CD14-positive monocyte (primary cell): ENCODE measurements at regions not wholly inside any gene's neighbourhood (a gene's known extent, or its start where the extent isn't known, plus 50 kb on each side); places are given as distances from the start of the nearest gene placed in this dataset.

Experiments used
- DNase-seq, 3 donors: peaks; one replicate each; pipeline ENCODE4 v3.0.0-alpha.2; 2011 to 2022
- H2AFZ ChIP-seq: 2 replicates; pipeline ENCODE4 v1.6.0; 2012; ENCODE audit warnings: mild to moderate bottlenecking, low read depth, low read length, inconsistent platforms; ENCODE audit not compliant: insufficient read depth, poor library complexity, severe bottlenecking
- H3K27ac ChIP-seq, 2 donors: 1 replicate in 1 of 2; 2 replicates in 1 of 2; pipeline ENCODE4 v1.5.1; 2012 to 2013; ENCODE audit warnings: low read length in 2 of 2, control low read depth in 1 of 2, inconsistent platforms in 1 of 2, low read depth in 1 of 2, mild to moderate bottlenecking in 1 of 2
- H3K27me3 ChIP-seq, 2 donors: one replicate each; pipeline versions ENCODE4 v1.6.0 to v1.6.1; 2011 to 2013; ENCODE audit warnings: low read length in 2 of 2; ENCODE audit not compliant: control insufficient read depth in 2 of 2, insufficient read depth in 2 of 2
- H3K36me3 ChIP-seq, 2 donors: replicated peaks in 1 of 2; 1 replicate in 1 of 2; 2 replicates in 1 of 2; pipeline versions ENCODE4 v1.5.1 to v1.6.1; 2012 to 2013; ENCODE audit warnings: low read length in 2 of 2, control low read depth in 1 of 2, inconsistent platforms in 1 of 2, mild to moderate bottlenecking in 1 of 2; ENCODE audit not compliant: insufficient read depth in 2 of 2, control insufficient read depth in 1 of 2
- H3K4me1 ChIP-seq, 2 donors: 1 replicate in 1 of 2; 2 replicates in 1 of 2; pipeline versions ENCODE4 v1.5.1 to v1.6.1; 2012 to 2013; ENCODE audit warnings: low read length in 2 of 2, control low read depth in 1 of 2, inconsistent platforms in 1 of 2, mild to moderate bottlenecking in 1 of 2, moderate library complexity in 1 of 2; ENCODE audit not compliant: insufficient read depth in 2 of 2, control insufficient read depth in 1 of 2
- H3K4me2 ChIP-seq: replicated peaks from 2 replicates; pipeline ENCODE3; 2012; ENCODE audit warnings: low read length, moderate library complexity, mild to moderate bottlenecking; ENCODE audit not compliant: poor library complexity, severe bottlenecking; ENCODE audit errors: extremely low read depth
- H3K4me3 ChIP-seq, 3 experiments: fragments of 200-600 bp in 1 of 3; sonication (generic) in 1 of 3; replicated peaks in 1 of 3; 1 replicate in 2 of 3; 2 replicates in 1 of 3; pipeline ENCODE4 v1.5.1; 2011 to 2013; ENCODE audit warnings: low read length in 3 of 3, mild to moderate bottlenecking in 3 of 3, control low read depth in 2 of 3, low read depth in 2 of 3, inconsistent platforms in 1 of 3, moderate library complexity in 1 of 3
- H3K79me2 ChIP-seq: 2 replicates; pipeline ENCODE4 v1.6.0; 2012; ENCODE audit warnings: mild to moderate bottlenecking, control low read depth, inconsistent platforms, low read length, moderate library complexity; ENCODE audit not compliant: insufficient read depth
- H3K9ac ChIP-seq: 2 replicates; pipeline ENCODE4 v1.6.0; 2017; ENCODE audit warnings: low read length, mild to moderate bottlenecking; ENCODE audit not compliant: insufficient read depth, poor library complexity, severe bottlenecking
- H3K9me3 ChIP-seq, 2 donors: replicated peaks in 1 of 2; 1 replicate in 1 of 2; 2 replicates in 1 of 2; pipeline versions ENCODE4 v1.5.1 to v1.6.1; 2012 to 2013; ENCODE audit warnings: low read length in 2 of 2, control low read depth in 1 of 2; ENCODE audit not compliant: control insufficient read depth in 1 of 2, insufficient read depth in 1 of 2
- H4K20me1 ChIP-seq: 2 replicates; pipeline ENCODE4 v1.6.0; 2012; ENCODE audit warnings: mild to moderate bottlenecking, low read length, control low read depth, moderate library complexity; ENCODE audit not compliant: insufficient read depth
- H3K27ac Mint-ChIP-seq, 7 donors: one replicate each; pipeline ENCODE4 v1.8.0; 2020; ENCODE audit warnings: mild to moderate bottlenecking in 7 of 7, mixed read lengths in 7 of 7, moderate library complexity in 6 of 7, inconsistent platforms in 2 of 7
- H3K27me3 Mint-ChIP-seq, 3 donors: one replicate each; pipeline ENCODE4 v1.8.0; 2021 to 2022; ENCODE audit warnings: low read depth in 3 of 3, mild to moderate bottlenecking in 3 of 3, mixed read lengths in 3 of 3, moderate library complexity in 3 of 3, inconsistent platforms in 1 of 3
- H3K36me3 Mint-ChIP-seq, 2 donors: one replicate each; pipeline ENCODE4 v1.8.0; 2020; ENCODE audit warnings: mixed read lengths in 2 of 2, inconsistent platforms in 1 of 2, mild to moderate bottlenecking in 1 of 2
- H3K4me1 Mint-ChIP-seq: one replicate; pipeline ENCODE4 v1.8.0; 2020; ENCODE audit warnings: mild to moderate bottlenecking, mixed read lengths
- H3K4me3 Mint-ChIP-seq, 2 donors: one replicate each; pipeline ENCODE4 v1.8.0; 2020; ENCODE audit warnings: mild to moderate bottlenecking in 2 of 2, mixed read lengths in 2 of 2, moderate library complexity in 1 of 2
- H3K9me3 Mint-ChIP-seq, 7 donors: one replicate each; pipeline ENCODE4 v1.8.0; 2020 to 2022; ENCODE audit warnings: mixed read lengths in 7 of 7, mild to moderate bottlenecking in 6 of 7, moderate library complexity in 6 of 7, inconsistent platforms in 2 of 7
- WGBS: methylation state at CpG from one replicate; pipeline ENCODE4 v1.1.5; 2013; ENCODE audit warnings: missing lambda C conversion rate; ENCODE audit not compliant: insufficient coverage; 5-methylcytosine and 5-hydroxymethylcytosine counted together
- intact Hi-C, 2 donors: fragments of 100-400 bp; cut with micrococcal nuclease; formaldehyde crosslinking; loops; one replicate each; pipeline versions ENCODE4 v1.15.0 to v1.15.1; 2023
- TF ChIP-seq, protein P1 (sequence below): fragments of 200-600 bp; IDR thresholded peaks from one replicate; pipeline ENCODE4 v1.8.0; 2022; ENCODE audit warnings: antibody characterized with exemption, mild to moderate bottlenecking

DNA sequence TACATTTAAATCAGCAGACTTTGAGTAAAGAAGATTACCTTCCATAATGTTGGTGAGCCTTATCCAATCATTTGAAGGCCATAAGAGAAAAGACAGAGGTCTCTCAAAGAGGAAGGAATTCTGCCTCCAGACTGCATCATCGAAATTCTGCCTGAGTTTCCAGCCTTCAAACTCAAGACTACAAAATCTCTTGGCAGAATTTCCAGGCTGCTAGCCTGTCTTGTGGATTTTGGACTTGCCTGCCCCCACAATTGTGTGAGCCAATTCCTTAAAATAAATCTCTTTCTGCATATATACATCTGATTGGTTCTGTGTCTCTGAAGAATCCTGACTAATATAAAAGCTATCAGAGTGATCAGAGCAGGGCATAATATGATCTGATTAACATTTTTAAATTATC is 216.6 kb upstream of the CPHXL start:
- no peaks in the 10 kb centered on the region for H3K4me1 ChIP-seq
- H3K36me3 Mint-ChIP-seq: no peaks in the 10 kb centered on the region
- 75% methylated on average over 1 of the region's 1 CpG for WGBS
- H3K4me2 ChIP-seq: no peak overlapping the region
- H4K20me1 ChIP-seq: no peaks in the 10 kb centered on the region
- TF ChIP-seq, protein P1, sequence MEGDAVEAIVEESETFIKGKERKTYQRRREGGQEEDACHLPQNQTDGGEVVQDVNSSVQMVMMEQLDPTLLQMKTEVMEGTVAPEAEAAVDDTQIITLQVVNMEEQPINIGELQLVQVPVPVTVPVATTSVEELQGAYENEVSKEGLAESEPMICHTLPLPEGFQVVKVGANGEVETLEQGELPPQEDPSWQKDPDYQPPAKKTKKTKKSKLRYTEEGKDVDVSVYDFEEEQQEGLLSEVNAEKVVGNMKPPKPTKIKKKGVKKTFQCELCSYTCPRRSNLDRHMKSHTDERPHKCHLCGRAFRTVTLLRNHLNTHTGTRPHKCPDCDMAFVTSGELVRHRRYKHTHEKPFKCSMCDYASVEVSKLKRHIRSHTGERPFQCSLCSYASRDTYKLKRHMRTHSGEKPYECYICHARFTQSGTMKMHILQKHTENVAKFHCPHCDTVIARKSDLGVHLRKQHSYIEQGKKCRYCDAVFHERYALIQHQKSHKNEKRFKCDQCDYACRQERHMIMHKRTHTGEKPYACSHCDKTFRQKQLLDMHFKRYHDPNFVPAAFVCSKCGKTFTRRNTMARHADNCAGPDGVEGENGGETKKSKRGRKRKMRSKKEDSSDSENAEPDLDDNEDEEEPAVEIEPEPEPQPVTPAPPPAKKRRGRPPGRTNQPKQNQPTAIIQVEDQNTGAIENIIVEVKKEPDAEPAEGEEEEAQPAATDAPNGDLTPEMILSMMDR: no peak
- H3K27me3 ChIP-seq: no peaks in the 10 kb centered on the region
- H3K4me3 Mint-ChIP-seq: no peak overlapping the region
- intact Hi-C loops: no loop called here
- H2AFZ ChIP-seq: no peak overlapping the region
- H3K4me1 Mint-ChIP-seq: no peaks in the 10 kb centered on the region
- H3K27me3 Mint-ChIP-seq: no peaks in the 10 kb centered on the region
- no peak overlapping the region for H3K27ac Mint-ChIP-seq
- H3K79me2 ChIP-seq: no peaks in the 10 kb centered on the region
- no peak overlapping the region for H3K9ac ChIP-seq
- DNase-seq: no peak
- no peak overlapping the region for H3K4me3 ChIP-seq
- no peaks in the 10 kb centered on the region for H3K36me3 ChIP-seq
- H3K9me3 Mint-ChIP-seq: no peaks in the 10 kb centered on the region
- no peak overlapping the region for H3K27ac ChIP-seq
- no peaks in the 10 kb centered on the region for H3K9me3 ChIP-seq

DNA sequence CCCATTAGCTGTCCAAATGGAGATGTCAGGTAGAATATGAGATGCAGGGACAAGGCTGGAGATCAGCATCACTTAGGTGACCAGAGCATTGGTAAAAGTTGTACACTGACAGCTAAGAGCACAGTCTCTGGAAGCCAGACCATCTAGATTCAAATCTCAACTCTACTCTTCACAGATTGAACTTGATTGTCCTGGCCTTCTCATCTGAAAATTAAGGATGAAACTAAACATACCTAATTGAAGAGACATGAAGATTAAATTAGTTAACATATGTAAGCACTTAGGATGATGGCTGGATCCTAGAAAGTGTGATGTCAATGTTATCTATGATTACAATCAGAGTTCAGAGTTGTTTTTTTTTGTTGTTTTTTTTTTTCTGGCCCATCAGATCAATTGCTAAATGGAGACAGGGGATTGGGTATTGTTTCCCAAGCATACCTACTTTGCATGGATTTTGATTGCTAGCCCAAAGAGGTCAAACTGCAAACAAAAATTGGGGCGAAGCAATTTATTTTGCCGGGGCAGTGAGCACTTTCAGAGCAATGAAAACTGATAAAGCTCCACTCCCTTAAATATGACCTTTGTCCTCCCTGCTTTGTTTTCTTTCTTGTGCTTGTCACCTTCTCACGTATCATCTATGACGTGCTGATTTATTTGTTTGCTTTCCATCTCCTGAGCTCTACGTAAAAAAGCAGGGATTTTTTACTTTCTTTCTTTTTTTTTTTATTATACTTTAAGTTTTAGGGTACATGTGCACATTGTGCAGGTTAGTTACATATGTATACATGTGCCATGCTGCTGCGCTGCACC is 217.6 kb upstream of the CPHXL start:
- Histone ChIP-seq H4K20me1 (no peaks in the 10 kb centered on the region), H3K9me3 (no peaks in the 10 kb centered on the region), H3K4me1 (no peaks in the 10 kb centered on the region), H3K4me3 (no peak overlapping the region), H2AFZ (no peak overlapping the region), H3K27me3 (no peaks in the 10 kb centered on the region), H3K79me2 (no peaks in the 10 kb centered on the region), H3K9ac (no peak overlapping the region), H3K4me2 (no peak overlapping the region), H3K27ac (no peak overlapping the region), H3K36me3 (no peaks in the 10 kb centered on the region)
- TF ChIP-seq, protein P1: no peak
- no peak for DNase-seq
- H3K27me3 Mint-ChIP-seq: no peaks in the 10 kb centered on the region
- peaks cover 0 to 3% (median 0%) of the 10 kb centered on the region in 7 donors for H3K9me3 Mint-ChIP-seq
- intact Hi-C loops: no loop called here
- no peaks in the 10 kb centered on the region for H3K36me3 Mint-ChIP-seq
- H3K27ac Mint-ChIP-seq: no peak overlapping the region
- WGBS: 80% methylated on average over 1 of the region's 6 CpGs
- H3K4me1 Mint-ChIP-seq: no peaks in the 10 kb centered on the region
- H3K4me3 Mint-ChIP-seq: no peak overlapping the region
